ENCODE measurements at regions not wholly inside any gene's neighbourhood (a gene's known extent, or its start where the extent isn't known, plus 50 kb on each side); places are given as distances from the start of the nearest gene placed in this dataset.

DNA sequence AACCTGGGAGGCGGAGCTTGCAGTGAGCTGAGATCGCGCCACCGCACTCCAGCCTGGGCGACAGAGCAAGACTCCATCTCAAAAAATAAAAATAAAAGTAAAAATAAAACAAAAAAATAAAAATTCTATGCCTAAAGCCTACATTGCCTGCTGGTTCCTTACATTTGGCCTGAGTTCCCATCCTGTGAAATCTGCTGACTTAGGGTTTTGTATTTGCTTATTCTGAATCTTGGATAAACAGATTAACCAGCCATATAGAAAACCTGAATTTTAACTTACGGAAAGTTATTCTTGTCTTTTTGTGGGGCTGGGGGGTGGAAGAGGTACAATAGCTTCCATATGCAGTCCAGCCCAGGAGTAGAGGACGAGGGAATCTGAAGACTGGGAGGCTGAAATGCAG lies 73.7 kb upstream of the UMPS start:
- Histone ChIP-seq H3K79me2 (ENCODE audit: low read length) (no peaks in the 10 kb centered on the region), H3K4me2 (ENCODE audit: low read depth, low read length, poor library complexity, severe bottlenecking) (no peak overlapping the region), H3K9me3 (ENCODE audit: low read length) (no peaks in the 10 kb centered on the region), H2AFZ (ENCODE audit: low read length) (no peak overlapping the region), H3K9me2 (replicated peaks; ENCODE audit: insufficient read depth, low read length) (no peaks in the 10 kb centered on the region), H3K4me3 (ENCODE audit: low read length) (no peak overlapping the region), H3K27ac (ENCODE audit: low read length) (no peak overlapping the region), H3K27me3 (ENCODE audit: low read length) (no peaks in the 10 kb centered on the region), H4K20me1 (ENCODE audit: insufficient read depth, low read depth, low read length) (no peaks in the 10 kb centered on the region), H3K4me1 (ENCODE audit: low read length) (no peaks in the 10 kb centered on the region), H3K9ac (ENCODE audit: low read length) (no peak overlapping the region), H3K36me3 (ENCODE audit: insufficient read depth, low read length) (no peaks in the 10 kb centered on the region)
- DNase-seq = no peak

DNA sequence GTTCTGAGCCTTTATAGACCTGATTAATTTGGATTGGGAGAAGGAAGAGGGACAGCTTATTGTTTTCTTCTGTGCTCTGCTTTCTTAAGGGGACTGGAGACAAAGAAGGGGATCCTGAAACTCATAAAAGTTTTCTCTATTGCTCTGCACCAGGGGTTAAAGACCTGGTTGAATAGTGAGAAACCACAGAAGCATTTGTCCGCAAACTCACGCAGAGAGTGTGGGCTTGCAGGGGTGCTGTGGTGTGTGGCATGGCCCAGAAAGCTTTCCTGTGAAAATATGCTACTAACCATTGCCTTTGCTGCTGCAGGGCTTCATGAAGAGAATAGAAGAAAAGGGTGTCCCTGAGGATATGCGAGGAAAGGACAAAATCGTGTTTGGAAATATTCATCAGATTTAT lies 73.1 kb upstream of the UMPS start:
- Histone ChIP-seq H3K4me3 (ENCODE audit: low read length) (no peak overlapping the region), H3K79me2 (ENCODE audit: low read length) (no peaks in the 10 kb centered on the region), H3K27ac (ENCODE audit: low read length) (no peak overlapping the region), H3K36me3 (ENCODE audit: insufficient read depth, low read length) (no peaks in the 10 kb centered on the region), H3K27me3 (ENCODE audit: low read length) (no peaks in the 10 kb centered on the region), H4K20me1 (ENCODE audit: insufficient read depth, low read depth, low read length) (no peaks in the 10 kb centered on the region), H3K4me2 (ENCODE audit: low read depth, low read length, poor library complexity, severe bottlenecking) (no peak overlapping the region), H3K9me3 (ENCODE audit: low read length) (no peaks in the 10 kb centered on the region), H2AFZ (ENCODE audit: low read length) (no peak overlapping the region), H3K4me1 (ENCODE audit: low read length) (no peaks in the 10 kb centered on the region), H3K9me2 (replicated peaks; ENCODE audit: insufficient read depth, low read length) (no peaks in the 10 kb centered on the region), H3K9ac (ENCODE audit: low read length) (no peak overlapping the region)
- no peak for DNase-seq

DNA sequence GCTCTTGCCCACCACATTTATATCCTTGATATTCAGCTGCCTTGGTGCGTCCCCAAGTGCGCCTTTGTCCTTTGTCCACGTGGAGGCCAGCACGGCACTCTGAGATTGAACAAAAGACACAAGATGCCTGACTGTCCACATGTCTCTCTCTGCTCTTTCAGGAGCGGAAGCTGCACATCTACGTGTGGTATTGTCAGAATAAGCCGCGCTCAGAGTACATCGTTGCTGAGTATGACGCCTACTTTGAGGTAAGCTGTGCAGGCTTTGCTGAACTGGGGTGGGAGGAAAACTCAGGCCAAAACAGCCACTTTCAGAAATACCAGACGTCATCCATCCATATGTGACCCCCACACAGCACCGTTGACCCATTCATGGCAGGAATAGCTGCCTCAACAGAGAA lies 72.0 kb upstream of the UMPS start:
- H3K9me3 ChIP-seq (ENCODE audit: low read length) = no peaks in the 10 kb centered on the region
- H3K79me2 ChIP-seq (ENCODE audit: low read length) = no peaks in the 10 kb centered on the region
- H3K9ac ChIP-seq (ENCODE audit: low read length) = no peak overlapping the region
- no peaks in the 10 kb centered on the region for H3K9me2 ChIP-seq (replicated peaks; ENCODE audit: insufficient read depth, low read length)
- no peaks in the 10 kb centered on the region for H3K36me3 ChIP-seq (ENCODE audit: insufficient read depth, low read length)
- no peak overlapping the region for H3K4me3 ChIP-seq (ENCODE audit: low read length)
- H2AFZ ChIP-seq (ENCODE audit: low read length) = no peak overlapping the region
- no peak overlapping the region for H3K4me2 ChIP-seq (ENCODE audit: low read depth, low read length, poor library complexity, severe bottlenecking)
- H4K20me1 ChIP-seq (ENCODE audit: insufficient read depth, low read depth, low read length) = no peaks in the 10 kb centered on the region
- no peaks in the 10 kb centered on the region for H3K27me3 ChIP-seq (ENCODE audit: low read length)
- DNase-seq = no peak
- H3K4me1 ChIP-seq (ENCODE audit: low read length) = no peaks in the 10 kb centered on the region
- no peak overlapping the region for H3K27ac ChIP-seq (ENCODE audit: low read length)

DNA sequence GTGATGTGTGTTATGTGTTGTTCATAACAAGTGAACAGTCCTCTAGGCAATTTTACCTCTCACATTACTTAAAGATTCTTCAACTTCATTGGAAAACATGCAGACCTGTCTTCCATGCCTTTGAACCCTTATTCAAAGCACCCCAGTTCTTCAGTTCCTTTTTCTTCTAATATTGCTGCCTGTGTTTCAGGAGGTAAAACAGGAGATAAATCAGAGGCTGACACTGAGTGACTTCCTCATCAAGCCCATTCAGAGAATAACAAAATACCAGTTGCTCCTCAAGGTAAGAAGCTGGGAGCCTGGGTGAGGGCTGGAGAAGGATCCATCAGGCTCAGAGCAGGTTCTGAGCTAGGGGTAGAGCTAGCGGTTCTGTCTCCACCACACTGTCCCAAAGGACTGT lies 71.1 kb upstream of the UMPS start:
- no peak overlapping the region for H3K4me3 ChIP-seq (ENCODE audit: low read length)
- no peak overlapping the region for H3K9ac ChIP-seq (ENCODE audit: low read length)
- no peaks in the 10 kb centered on the region for H3K9me2 ChIP-seq (replicated peaks; ENCODE audit: insufficient read depth, low read length)

DNA sequence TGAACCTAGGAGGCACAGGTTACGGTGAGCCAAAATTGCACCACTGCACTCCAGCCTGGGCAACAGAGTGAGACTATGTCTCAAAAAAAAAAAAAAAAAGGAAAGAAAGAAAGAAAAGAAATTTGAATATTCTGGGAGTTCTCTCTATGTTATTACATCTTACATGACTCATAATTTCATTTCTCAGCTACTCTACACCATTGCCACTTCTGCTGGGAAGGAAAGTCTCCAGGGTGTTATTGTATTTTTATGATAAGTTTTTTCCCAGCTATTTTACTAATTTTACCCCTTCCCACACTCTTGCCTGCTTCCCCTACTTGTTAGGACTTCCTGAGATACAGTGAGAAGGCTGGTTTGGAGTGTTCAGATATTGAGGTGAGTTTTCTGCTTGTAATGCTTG lies 69.7 kb upstream of the UMPS start:
- no peaks in the 10 kb centered on the region for H3K4me1 ChIP-seq (ENCODE audit: low read length)
- H3K79me2 ChIP-seq (ENCODE audit: low read length) = no peaks in the 10 kb centered on the region
- H2AFZ ChIP-seq (ENCODE audit: low read length) = no peak overlapping the region
- H3K27ac ChIP-seq (ENCODE audit: low read length) = no peak overlapping the region
- no peak overlapping the region for H3K4me2 ChIP-seq (ENCODE audit: low read depth, low read length, poor library complexity, severe bottlenecking)
- H4K20me1 ChIP-seq (ENCODE audit: insufficient read depth, low read depth, low read length) = no peaks in the 10 kb centered on the region
- H3K9me2 ChIP-seq (replicated peaks; ENCODE audit: insufficient read depth, low read length) = no peaks in the 10 kb centered on the region
- H3K36me3 ChIP-seq (ENCODE audit: insufficient read depth, low read length) = no peaks in the 10 kb centered on the region
- H3K4me3 ChIP-seq (ENCODE audit: low read length) = no peak overlapping the region
- H3K9ac ChIP-seq (ENCODE audit: low read length) = no peak overlapping the region
- H3K9me3 ChIP-seq (ENCODE audit: low read length) = no peaks in the 10 kb centered on the region
- H3K27me3 ChIP-seq (ENCODE audit: low read length) = no peaks in the 10 kb centered on the region
- DNase-seq = no peak

More for the DNA sequence above, 71.1 kb upstream of the UMPS start:
- DNase-seq = no peak
- Histone ChIP-seq H3K27me3 (ENCODE audit: low read length) (no peaks in the 10 kb centered on the region), H3K79me2 (ENCODE audit: low read length) (no peaks in the 10 kb centered on the region), H4K20me1 (ENCODE audit: insufficient read depth, low read depth, low read length) (no peaks in the 10 kb centered on the region), H3K36me3 (ENCODE audit: insufficient read depth, low read length) (no peaks in the 10 kb centered on the region), H3K4me2 (ENCODE audit: low read depth, low read length, poor library complexity, severe bottlenecking) (no peak overlapping the region), H3K4me1 (ENCODE audit: low read length) (no peaks in the 10 kb centered on the region), H3K9me3 (ENCODE audit: low read length) (no peaks in the 10 kb centered on the region), H2AFZ (ENCODE audit: low read length) (no peak overlapping the region), H3K27ac (ENCODE audit: low read length) (no peak overlapping the region)

DNA sequence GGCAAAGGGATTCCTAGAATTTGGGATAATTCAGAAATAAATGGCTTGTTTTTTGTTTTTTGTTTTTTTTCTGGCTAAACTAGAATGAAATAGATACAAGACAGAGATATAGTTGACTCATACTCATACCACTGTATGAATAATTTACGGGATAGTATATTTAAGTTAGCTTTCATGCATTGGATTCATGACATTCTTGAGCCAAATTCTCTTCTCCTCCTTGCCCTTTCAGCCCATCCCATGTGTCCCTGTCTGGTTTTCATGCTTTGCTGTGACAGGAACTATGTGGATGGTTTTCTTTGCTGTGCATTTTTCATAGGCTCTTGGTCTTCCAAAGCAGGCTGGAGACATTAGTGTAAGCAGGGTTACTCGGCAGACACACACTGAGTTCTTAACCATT lies 66.6 kb upstream of the UMPS start:
- Histone ChIP-seq H3K4me3 (ENCODE audit: low read length) (no peak overlapping the region), H2AFZ (ENCODE audit: low read length) (no peak overlapping the region), H3K9ac (ENCODE audit: low read length) (no peak overlapping the region), H3K4me2 (ENCODE audit: low read depth, low read length, poor library complexity, severe bottlenecking) (no peak overlapping the region), H3K27ac (ENCODE audit: low read length) (no peak overlapping the region), H3K9me2 (replicated peaks; ENCODE audit: insufficient read depth, low read length) (no peaks in the 10 kb centered on the region), H3K36me3 (ENCODE audit: insufficient read depth, low read length) (no peaks in the 10 kb centered on the region), H3K9me3 (ENCODE audit: low read length) (no peaks in the 10 kb centered on the region), H3K79me2 (ENCODE audit: low read length) (no peaks in the 10 kb centered on the region), H3K27me3 (ENCODE audit: low read length) (no peaks in the 10 kb centered on the region), H4K20me1 (ENCODE audit: insufficient read depth, low read depth, low read length) (no peaks in the 10 kb centered on the region), H3K4me1 (ENCODE audit: low read length) (no peaks in the 10 kb centered on the region)
- no peak for DNase-seq

DNA sequence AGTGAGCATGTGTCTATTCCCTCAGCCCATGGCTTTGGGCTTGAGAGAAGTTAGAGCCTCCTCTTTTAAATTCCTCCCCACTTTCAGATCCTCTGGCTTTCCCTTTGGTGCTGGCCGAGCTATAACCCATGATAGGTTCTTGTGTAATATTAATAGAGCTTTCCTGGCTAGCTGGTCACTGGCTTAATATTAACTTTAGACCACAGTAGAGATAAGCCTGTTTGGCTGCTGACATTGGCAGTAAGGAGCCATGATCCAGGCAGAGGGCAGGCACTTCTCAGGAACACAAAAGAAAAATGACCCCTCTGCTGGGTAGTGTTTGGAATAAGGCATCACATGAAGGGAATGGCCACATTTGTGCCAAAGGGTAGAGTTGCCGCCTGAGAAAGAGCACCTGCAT lies 65.4 kb upstream of the UMPS start:
- no peaks in the 10 kb centered on the region for H4K20me1 ChIP-seq (ENCODE audit: insufficient read depth, low read depth, low read length)
- H3K36me3 ChIP-seq (ENCODE audit: insufficient read depth, low read length) = no peaks in the 10 kb centered on the region
- H3K4me3 ChIP-seq (ENCODE audit: low read length) = no peak overlapping the region
- no peak overlapping the region for H3K4me2 ChIP-seq (ENCODE audit: low read depth, low read length, poor library complexity, severe bottlenecking)
- H3K27me3 ChIP-seq (ENCODE audit: low read length) = no peaks in the 10 kb centered on the region
- no peaks in the 10 kb centered on the region for H3K79me2 ChIP-seq (ENCODE audit: low read length)
- H3K9ac ChIP-seq (ENCODE audit: low read length) = no peak overlapping the region
- H3K9me3 ChIP-seq (ENCODE audit: low read length) = no peaks in the 10 kb centered on the region
- H2AFZ ChIP-seq (ENCODE audit: low read length) = no peak overlapping the region
- no peaks in the 10 kb centered on the region for H3K4me1 ChIP-seq (ENCODE audit: low read length)
- no peak for DNase-seq
- no peaks in the 10 kb centered on the region for H3K9me2 ChIP-seq (replicated peaks; ENCODE audit: insufficient read depth, low read length)
- H3K27ac ChIP-seq (ENCODE audit: low read length) = no peak overlapping the region

DNA sequence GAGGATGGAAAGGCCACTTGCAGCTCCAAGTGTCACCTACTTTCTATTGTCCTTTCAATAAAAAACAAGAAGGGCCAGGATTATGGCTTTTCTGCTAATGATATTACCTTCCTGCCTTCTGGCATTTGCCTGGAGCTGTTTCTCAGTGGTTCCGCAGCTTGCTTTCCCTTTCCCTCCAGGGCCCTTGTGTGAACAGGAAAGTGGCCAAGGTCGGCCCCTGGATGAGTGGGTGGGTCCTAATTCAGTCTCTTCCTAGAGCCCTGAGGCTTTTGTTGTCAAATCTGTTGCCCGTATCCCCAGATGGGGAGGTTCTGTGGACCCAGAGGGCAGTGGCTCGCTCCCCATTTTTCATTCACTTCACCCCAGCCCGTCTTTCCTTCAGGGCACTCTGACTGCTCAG lies 64.2 kb upstream of the UMPS start:
- H3K4me1 ChIP-seq (ENCODE audit: low read length) = no peaks in the 10 kb centered on the region
- H3K27me3 ChIP-seq (ENCODE audit: low read length) = no peaks in the 10 kb centered on the region
- H3K36me3 ChIP-seq (ENCODE audit: insufficient read depth, low read length) = no peaks in the 10 kb centered on the region
- H3K4me2 ChIP-seq (ENCODE audit: low read depth, low read length, poor library complexity, severe bottlenecking) = no peak overlapping the region
- DNase-seq = no peak
- H3K27ac ChIP-seq (ENCODE audit: low read length) = no peak overlapping the region
- no peak overlapping the region for H3K4me3 ChIP-seq (ENCODE audit: low read length)
- no peaks in the 10 kb centered on the region for H3K79me2 ChIP-seq (ENCODE audit: low read length)
- H4K20me1 ChIP-seq (ENCODE audit: insufficient read depth, low read depth, low read length) = no peaks in the 10 kb centered on the region
- H3K9me3 ChIP-seq (ENCODE audit: low read length) = no peaks in the 10 kb centered on the region
- H2AFZ ChIP-seq (ENCODE audit: low read length) = no peak overlapping the region
- H3K9ac ChIP-seq (ENCODE audit: low read length) = no peak overlapping the region
- no peaks in the 10 kb centered on the region for H3K9me2 ChIP-seq (replicated peaks; ENCODE audit: insufficient read depth, low read length)

DNA sequence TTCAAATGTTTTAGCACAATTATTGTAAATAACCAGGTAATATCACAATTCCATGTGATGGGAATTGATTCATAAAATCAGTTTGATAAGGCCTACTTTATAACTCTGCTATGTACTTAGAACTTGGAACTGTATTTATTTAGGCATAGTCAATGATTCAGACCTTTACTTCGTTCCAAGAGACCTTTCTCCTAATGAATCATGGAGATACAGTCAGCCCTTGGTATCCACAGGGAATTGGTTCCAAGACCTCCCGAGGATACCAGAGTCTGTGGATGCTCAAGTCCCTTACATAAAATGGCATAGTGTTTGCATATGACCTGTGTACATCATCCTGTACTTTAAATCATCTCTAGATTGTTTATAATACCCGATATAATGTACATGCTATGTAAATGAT lies 60.8 kb upstream of the UMPS start:
- H3K9me2 ChIP-seq (replicated peaks; ENCODE audit: insufficient read depth, low read length) = no peaks in the 10 kb centered on the region
- no peaks in the 10 kb centered on the region for H3K9me3 ChIP-seq (ENCODE audit: low read length)
- no peaks in the 10 kb centered on the region for H3K4me1 ChIP-seq (ENCODE audit: low read length)
- H3K79me2 ChIP-seq (ENCODE audit: low read length) = no peaks in the 10 kb centered on the region
- no peaks in the 10 kb centered on the region for H3K36me3 ChIP-seq (ENCODE audit: insufficient read depth, low read length)
- no peak overlapping the region for H3K4me2 ChIP-seq (ENCODE audit: low read depth, low read length, poor library complexity, severe bottlenecking)
- no peak overlapping the region for H2AFZ ChIP-seq (ENCODE audit: low read length)
- DNase-seq = no peak
- no peaks in the 10 kb centered on the region for H4K20me1 ChIP-seq (ENCODE audit: insufficient read depth, low read depth, low read length)
- no peak overlapping the region for H3K4me3 ChIP-seq (ENCODE audit: low read length)
- no peaks in the 10 kb centered on the region for H3K27me3 ChIP-seq (ENCODE audit: low read length)
- no peak overlapping the region for H3K27ac ChIP-seq (ENCODE audit: low read length)
- H3K9ac ChIP-seq (ENCODE audit: low read length) = no peak overlapping the region

Data from Karpas-422 (cell line).